ENCODE measurements at regions not wholly inside any gene's neighbourhood (a gene's known extent, or its start where the extent isn't known, plus 50 kb on each side); places are given as distances from the start of the nearest gene placed in this dataset.

DNA sequence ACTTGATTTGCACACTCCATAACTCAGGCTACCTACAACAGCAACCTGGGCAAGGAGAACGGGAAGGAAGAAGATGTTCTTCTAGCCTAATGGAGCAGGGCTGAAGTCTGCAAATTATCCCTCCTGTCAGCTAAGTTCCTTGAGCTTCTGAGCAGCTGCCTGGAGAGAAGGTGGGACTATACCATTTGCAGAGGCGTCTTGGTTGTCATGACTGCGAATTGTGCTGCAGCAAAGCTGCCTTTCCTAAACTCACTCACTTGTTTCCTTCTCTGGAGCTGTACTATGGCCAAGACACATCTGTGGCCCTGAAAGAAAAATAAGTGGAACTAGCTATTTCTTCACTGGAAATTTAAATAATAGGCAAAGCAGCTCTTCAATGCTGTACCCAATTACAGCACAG, 682.4 kb upstream of the GRIA3 start:
- TF ChIP-seq POLR2A (IDR thresholded peaks at IDR 0.05) (no peak), POLR2AphosphoS5 (IDR thresholded peaks at IDR 0.05) (no peak)
- TF ChIP-seq, protein P1, sequence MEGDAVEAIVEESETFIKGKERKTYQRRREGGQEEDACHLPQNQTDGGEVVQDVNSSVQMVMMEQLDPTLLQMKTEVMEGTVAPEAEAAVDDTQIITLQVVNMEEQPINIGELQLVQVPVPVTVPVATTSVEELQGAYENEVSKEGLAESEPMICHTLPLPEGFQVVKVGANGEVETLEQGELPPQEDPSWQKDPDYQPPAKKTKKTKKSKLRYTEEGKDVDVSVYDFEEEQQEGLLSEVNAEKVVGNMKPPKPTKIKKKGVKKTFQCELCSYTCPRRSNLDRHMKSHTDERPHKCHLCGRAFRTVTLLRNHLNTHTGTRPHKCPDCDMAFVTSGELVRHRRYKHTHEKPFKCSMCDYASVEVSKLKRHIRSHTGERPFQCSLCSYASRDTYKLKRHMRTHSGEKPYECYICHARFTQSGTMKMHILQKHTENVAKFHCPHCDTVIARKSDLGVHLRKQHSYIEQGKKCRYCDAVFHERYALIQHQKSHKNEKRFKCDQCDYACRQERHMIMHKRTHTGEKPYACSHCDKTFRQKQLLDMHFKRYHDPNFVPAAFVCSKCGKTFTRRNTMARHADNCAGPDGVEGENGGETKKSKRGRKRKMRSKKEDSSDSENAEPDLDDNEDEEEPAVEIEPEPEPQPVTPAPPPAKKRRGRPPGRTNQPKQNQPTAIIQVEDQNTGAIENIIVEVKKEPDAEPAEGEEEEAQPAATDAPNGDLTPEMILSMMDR (IDR thresholded peaks at IDR 0.05 in 8 of 11, conservative IDR thresholded peaks at IDR 0.05 in 3 of 11), result no peak

Data from spleen (tissue), 7 donors.